DMS 273 (cell line): ENCODE measurements at regions not wholly inside any gene's neighbourhood (a gene's known extent, or its start where the extent isn't known, plus 50 kb on each side); places are given as distances from the start of the nearest gene placed in this dataset.
"Not testable (repeated sequence)": the region's sequence is repeated elsewhere in the genome, so short reads cannot be mapped to it uniquely, and the experiment has no call there.

Source experiments
- DNase-seq: peaks from one replicate; lab custom pipeline; 2025; ENCODE audit not compliant: unreplicated experiment; lab: John Stamatoyannopoulos, UW

GRCh38 chr2:7094231-7094741 is 177.1 kb downstream of the RNF144A start:
- no peak for DNase-seq

GRCh38 chr2:7096726-7097352 is 179.6 kb downstream of the RNF144A start:
- no peak for DNase-seq

DNA sequence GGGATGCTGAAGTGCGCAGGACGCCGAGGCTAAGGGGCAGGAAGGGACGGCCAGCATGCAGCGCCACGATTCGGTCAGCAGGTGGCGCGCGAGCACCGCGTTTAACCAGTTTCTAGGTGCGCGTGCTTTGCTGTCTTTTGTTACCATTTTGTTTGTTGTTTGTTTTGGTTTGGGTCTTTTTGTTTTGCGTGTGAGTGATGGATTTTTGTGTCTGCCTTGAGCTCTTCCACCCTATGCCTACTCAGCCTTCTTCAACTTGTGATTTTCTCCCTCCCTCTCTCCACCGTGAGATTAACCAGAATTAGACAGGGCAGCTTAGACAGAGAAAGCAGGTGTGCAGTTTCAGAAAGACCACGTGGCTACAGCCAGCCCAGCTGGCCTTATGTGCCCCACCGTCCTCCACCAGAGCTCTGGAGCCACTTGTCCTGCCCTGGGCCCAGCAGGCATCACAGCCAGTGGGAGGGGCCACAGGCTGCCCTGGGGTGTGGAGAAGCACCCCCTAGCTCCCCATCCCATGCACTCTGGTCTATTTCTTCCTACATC is 180.2 kb downstream of the RNF144A start:
- peak; percentile 89 for DNase-seq

DNA sequence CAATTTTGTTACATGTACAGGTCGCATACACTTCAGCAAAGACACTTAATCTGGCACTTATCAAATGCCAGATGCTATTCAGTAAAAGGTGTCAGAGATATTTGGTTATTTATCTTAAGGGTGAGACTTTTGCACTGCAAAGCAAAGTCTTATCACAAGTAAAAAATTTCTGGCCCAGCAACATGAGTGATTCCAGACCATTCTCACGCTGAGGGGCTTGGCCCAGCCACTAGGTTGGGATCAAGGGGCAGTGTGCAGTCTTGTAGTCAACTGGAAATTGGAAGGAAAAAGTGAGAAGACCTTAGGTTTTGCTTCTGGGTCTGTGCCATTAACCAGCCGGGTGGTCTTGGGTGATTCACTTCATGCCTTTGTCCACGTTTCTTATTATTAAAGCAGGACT is 181.6 kb downstream of the RNF144A start:
- DNase-seq = no peak

DNA sequence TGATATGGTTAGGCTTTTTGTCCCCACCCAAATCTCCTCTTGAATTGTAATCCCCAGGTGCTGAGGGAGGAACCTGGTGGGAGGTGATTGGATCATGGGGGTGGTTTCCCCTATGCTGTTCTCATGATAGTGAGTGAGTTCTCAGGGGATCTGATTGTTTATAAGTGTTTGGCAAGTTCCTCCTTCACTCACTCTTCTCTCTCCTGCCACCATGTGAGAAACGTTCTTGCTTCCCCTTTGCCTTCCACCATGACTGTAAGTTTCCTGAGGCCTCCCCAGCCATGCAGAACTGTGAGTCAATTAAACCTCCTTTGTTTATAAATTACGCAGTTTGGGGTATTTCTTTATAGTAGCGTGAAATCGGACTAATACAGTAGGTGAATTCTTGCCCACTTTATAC is 182.5 kb downstream of the RNF144A start:
- DNase-seq = not testable (repeated sequence)

GRCh38 chr2:7102826-7103225 is 185.6 kb downstream of the RNF144A start:
- DNase-seq = no peak

GRCh38 chr2:7108792-7109532 is 191.8 kb downstream of the RNF144A start:
- no peak for DNase-seq

DNA sequence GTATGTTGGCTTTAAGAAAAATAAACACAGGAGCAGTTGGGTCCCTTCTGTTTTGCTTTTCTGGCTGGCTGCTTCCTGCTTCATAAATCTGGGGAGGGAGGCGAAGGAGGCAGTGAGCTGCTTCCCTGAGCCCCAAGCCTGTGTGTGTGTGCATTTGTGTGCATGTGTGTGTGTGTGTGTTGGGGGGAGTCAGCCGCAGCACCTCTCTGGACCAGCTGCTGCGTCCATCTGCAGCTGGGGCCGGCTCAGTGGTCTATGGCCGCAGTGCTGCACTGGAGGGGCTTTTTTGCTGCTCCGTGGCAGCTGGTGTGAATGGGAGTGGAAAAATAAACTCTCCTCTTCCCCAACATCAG is 192.3 kb downstream of the RNF144A start:
- no peak for DNase-seq

GRCh38 chr2:7111626-7112025 is 194.4 kb downstream of the RNF144A start:
- DNase-seq = peak; percentile 11

DNA sequence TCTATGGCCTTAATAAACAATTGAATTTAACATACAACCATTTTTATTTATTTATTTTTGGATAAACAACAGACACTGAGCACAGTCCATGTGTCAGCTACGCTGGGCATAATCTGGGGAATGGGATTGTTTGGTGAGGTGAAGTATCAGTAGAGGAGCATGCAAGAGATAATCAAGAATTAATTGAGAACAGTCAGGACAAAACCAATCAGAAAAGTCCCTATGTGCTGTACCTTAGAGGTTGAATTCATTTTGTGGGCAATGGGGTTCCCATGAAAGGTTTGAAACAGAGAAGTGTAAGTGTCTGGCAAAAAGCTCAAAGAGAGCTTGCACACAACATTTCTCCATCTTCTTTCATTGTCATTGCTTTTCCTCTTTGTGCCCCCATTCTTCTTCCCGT is 198.2 kb downstream of the RNF144A start:
- DNase-seq = no peak

DNA sequence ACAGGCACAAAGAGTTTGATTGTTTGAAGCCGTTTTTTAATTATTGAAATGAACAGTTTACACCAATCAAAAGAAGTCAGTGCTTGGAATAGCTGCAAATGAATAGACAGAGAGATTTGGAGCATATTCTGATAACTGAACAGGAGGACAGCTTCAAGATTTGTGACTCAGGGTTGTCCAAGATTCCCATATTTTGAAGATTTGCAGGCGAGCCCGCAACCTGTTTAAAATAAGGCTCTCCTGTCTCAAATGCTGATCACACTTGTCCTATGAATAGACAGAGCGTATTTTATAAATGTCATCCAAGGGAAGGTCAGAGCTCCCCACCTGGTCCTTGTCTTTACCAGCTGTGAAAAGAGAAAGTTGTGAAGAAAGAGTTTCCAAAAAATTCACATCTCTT is 198.7 kb downstream of the RNF144A start:
- DNase-seq = no peak

DNA sequence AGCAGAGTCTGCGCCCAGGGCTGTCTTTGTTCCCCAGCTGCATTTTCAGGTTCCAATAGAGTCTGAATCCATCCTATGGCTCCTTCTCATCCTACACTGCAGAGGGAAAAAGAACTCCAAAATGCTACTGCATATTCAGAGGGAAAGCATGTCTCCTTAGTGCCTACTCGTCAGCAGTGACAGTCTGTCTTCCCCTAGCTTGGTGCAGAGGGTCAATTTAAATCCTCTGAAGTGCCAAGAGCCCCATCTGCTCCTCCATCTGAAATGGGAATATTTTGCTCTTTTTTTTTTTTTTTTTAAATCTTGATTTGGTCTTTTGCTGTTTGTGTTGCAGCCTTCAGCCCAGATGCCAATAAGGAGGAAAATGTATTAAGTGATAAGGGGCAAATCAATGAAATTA is 199.3 kb downstream of the RNF144A start:
- peak; percentile 47 for DNase-seq

DNA sequence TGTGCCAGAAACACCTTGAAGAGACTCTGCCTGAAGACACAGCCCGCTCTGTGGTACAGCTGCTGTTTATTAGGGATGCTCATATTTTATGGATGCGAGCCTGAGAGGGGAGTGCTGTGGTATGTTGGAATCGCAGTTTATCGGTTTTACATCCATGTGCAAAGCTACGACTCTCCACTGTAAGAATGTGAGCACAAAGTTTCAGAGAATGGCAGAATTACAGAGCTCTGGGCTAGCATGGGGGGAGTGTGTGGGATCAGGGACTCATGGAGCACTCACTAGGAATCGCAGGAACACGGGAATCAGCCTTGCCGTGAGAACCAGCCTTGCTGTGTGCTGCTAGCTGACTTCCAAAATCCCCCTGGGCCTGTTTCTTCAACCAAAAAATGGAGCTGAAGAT is 199.9 kb downstream of the RNF144A start:
- DNase-seq = no peak

GRCh38 chr2:7118606-7119131 is 201.5 kb downstream of the RNF144A start:
- DNase-seq = no peak

DNA sequence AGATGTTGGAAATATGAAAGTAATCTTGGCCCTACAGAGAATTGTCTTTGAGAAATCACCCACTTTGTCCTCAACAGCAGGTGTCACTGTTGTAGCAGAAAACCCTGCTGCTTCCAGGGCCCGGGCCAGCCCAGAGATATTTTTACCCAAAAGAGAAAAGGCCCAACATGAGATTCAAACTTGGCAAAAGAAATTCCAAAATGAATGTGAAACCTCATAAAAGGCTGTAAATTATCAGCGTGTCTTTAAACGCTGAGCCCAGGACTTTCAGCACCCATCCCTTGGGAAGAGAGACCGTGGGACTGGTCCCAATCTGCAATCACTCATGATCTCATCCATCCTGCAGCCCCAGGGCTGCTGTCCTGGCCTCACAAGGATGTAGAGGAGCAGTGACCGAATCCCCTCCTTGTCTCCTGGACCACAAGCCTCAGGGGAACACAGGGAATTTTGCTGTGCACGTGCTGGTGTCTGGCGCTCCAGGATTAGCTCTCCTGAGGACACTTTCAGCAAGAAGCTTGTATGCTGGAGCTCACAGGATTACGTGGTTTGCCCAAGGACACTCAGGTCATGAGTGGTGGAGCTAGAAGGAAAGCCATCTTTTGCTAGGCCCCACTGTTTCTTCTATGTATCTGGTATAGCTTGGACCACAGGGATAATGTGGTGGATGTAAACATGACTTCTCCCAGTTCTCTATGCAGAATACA is 202.1 kb downstream of the RNF144A start:
- peak; percentile 64 for DNase-seq

DNA sequence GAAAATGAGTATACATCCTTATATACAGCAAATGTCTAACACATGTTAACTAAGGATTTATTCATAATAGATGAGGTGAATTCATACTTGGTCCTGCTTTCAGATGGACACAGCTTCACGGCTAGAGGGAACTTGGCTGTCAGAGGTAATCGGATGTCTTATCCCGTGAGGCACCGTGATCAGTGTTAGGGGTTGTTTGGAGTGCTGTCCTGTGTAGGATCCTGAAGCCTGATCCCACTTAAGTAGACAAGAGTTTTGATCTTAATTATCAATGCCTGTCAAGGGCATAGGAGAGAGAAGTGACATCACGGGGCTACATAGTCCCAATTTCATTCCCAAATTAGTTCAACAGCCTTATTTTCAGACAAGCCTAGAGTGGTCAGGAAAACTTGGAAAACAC is 204.6 kb downstream of the RNF144A start:
- DNase-seq = no peak

- no peak for DNase-seq
Observed at GRCh38 chr2:7127156-7127555, 209.9 kb downstream of the RNF144A start.

- DNase-seq = no peak
Observed at GRCh38 chr2:7127687-7128086, 210.5 kb downstream of the RNF144A start.

GRCh38 chr2:7131261-7131660 is 214.0 kb downstream of the RNF144A start:
- DNase-seq = no peak

- no peak for DNase-seq
Observed at GRCh38 chr2:7132753-7133152, 215.5 kb downstream of the RNF144A start.

DNA sequence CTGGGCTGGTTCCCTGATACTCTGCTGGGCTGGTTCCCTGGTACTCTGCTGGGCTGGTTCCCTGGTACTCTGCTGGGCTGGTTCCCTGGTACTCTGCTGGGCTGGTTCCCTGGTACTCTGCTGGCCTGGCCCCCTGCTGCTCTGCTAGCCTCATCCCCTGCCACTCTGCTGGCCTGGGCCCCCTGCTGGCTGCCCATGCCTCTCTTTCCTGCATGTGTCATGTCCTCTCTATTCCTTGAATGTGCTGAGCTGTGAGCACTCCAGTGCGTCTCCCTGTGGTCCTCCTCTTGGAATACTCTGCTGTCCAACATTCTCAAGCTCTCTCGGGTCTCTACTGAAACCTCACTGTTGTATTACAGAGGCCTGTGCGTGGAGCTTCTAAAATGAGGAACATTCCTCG is 216.3 kb downstream of the RNF144A start:
- DNase-seq = peak; percentile 16

DNA sequence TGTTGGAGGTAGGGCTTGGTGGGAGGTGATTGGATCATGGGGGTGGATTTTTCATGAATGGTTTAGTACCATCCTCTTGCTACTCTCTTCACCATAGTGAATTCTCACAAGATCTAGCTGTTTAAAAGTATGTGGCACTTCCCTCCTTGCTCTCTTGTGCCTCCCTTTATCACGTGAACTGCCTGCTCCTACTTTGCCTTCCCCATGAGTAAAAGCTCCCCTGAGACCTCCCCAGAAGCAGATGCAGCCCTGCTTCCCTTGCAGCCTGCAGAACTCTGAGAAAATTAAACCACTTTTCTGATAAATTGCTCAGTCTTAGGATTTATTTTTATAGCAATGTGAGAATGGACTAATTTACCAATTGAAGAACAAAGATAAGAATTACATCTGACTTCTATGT is 223.1 kb downstream of the RNF144A start:
- no peak for DNase-seq
